H9 (cell line): ENCODE measurements at regions not wholly inside any gene's neighbourhood (a gene's known extent, or its start where the extent isn't known, plus 50 kb on each side); places are given as distances from the start of the nearest gene placed in this dataset.

Experiments used
- DNase-seq: peaks from one replicate; pipeline ENCODE4 v3.0.0-alpha.2; 2017
- H2AFZ ChIP-seq: one replicate; pipeline ENCODE4 v1.6.1; 2013; ENCODE audit warnings: mild to moderate bottlenecking, low read length, control low read depth, moderate library complexity
- H2AK5ac ChIP-seq: 2 replicates; pipeline ENCODE4 v1.6.1; 2013; ENCODE audit warnings: low read length, control low read depth, mixed read lengths; ENCODE audit not compliant: insufficient read length
- H2BK120ac ChIP-seq: one replicate; pipeline ENCODE4 v1.6.1; 2013; ENCODE audit warnings: low read depth, mild to moderate bottlenecking, low read length, control low read depth, inconsistent platforms; ENCODE audit not compliant: poor library complexity, severe bottlenecking
- H2BK12ac ChIP-seq: 2 replicates; pipeline ENCODE4 v1.6.1; 2013; ENCODE audit warnings: low read length, control low read depth, mixed read lengths, low read depth; ENCODE audit not compliant: insufficient read length
- H2BK15ac ChIP-seq: 2 replicates; pipeline ENCODE4 v1.6.1; 2013; ENCODE audit warnings: low read depth, low read length, control low read depth
- H2BK20ac ChIP-seq: one replicate; pipeline ENCODE4 v1.6.1; 2013; ENCODE audit warnings: low read depth, mild to moderate bottlenecking, low read length, control low read depth, inconsistent platforms; ENCODE audit not compliant: poor library complexity, severe bottlenecking
- H2BK5ac ChIP-seq: 2 replicates; pipeline ENCODE4 v1.6.1; 2013; ENCODE audit warnings: low read length, control low read depth, mixed read lengths; ENCODE audit not compliant: insufficient read length
- H3K14ac ChIP-seq: 2 replicates; pipeline ENCODE4 v1.6.1; 2013; ENCODE audit warnings: low read length, control low read depth; ENCODE audit not compliant: insufficient read depth
- H3K18ac ChIP-seq: 2 replicates; pipeline ENCODE4 v1.6.1; 2013; ENCODE audit warnings: low read depth, mild to moderate bottlenecking, mixed read lengths, low read length, control low read depth; ENCODE audit not compliant: insufficient read length
- H3K23ac ChIP-seq: 2 replicates; pipeline ENCODE4 v1.6.1; 2013; ENCODE audit warnings: low read length, control low read depth, mixed read lengths, low read depth; ENCODE audit not compliant: insufficient read length
- H3K23me2 ChIP-seq: 2 replicates; pipeline ENCODE4 v1.6.1; 2013; ENCODE audit warnings: low read depth, mild to moderate bottlenecking, mixed read lengths, low read length, control low read depth; ENCODE audit not compliant: insufficient read length, poor library complexity, severe bottlenecking
- H3K27ac ChIP-seq: 2 replicates; pipeline ENCODE4 v1.5.1; 2013; ENCODE audit warnings: low read length, control low read depth, mixed read lengths, low read depth; ENCODE audit not compliant: insufficient read length
- H3K27me3 ChIP-seq: 2 replicates; pipeline ENCODE4 v1.6.1; 2013; ENCODE audit warnings: low read length, control low read depth, inconsistent platforms; ENCODE audit not compliant: insufficient read depth
- H3K4ac ChIP-seq: 2 replicates; pipeline ENCODE4 v1.6.1; 2013; ENCODE audit warnings: low read depth, mild to moderate bottlenecking, control low read depth, inconsistent platforms, low read length, moderate library complexity
- H3K4me1 ChIP-seq: 2 replicates; pipeline ENCODE4 v1.6.1; 2013; ENCODE audit warnings: low read length, control low read depth, inconsistent platforms; ENCODE audit not compliant: insufficient read depth
- H3K4me2 ChIP-seq: 2 replicates; pipeline ENCODE4 v1.6.1; 2013; ENCODE audit warnings: low read length, control low read depth, mixed read lengths; ENCODE audit not compliant: insufficient read length, insufficient read depth
- H3K56ac ChIP-seq: 2 replicates; pipeline ENCODE4 v1.6.1; 2013; ENCODE audit warnings: low read depth, mild to moderate bottlenecking, mixed read lengths, low read length, control low read depth; ENCODE audit not compliant: insufficient read length
- H3K79me1 ChIP-seq: 2 replicates; pipeline ENCODE4 v1.6.1; 2013; ENCODE audit warnings: low read depth, mild to moderate bottlenecking, moderate library complexity, low read length, control low read depth, inconsistent platforms; ENCODE audit not compliant: insufficient read depth, poor library complexity, severe bottlenecking
- H3K79me2 ChIP-seq: 2 replicates; pipeline ENCODE4 v1.6.1; 2013; ENCODE audit warnings: low read length, control low read depth, inconsistent platforms; ENCODE audit not compliant: insufficient read depth
- H3K9ac ChIP-seq: 2 replicates; pipeline ENCODE4 v1.6.1; 2013; ENCODE audit warnings: low read length, control low read depth, mixed read lengths; ENCODE audit not compliant: insufficient read length; ENCODE audit errors: extremely low read depth
- H3K9me3 ChIP-seq: one replicate; pipeline ENCODE4 v1.6.1; 2013; ENCODE audit warnings: low read depth, low read length, inconsistent platforms; ENCODE audit not compliant: control insufficient read depth
- H3T11ph ChIP-seq: one replicate; pipeline ENCODE4 v1.6.1; 2013; ENCODE audit warnings: mild to moderate bottlenecking, low read length, control low read depth, inconsistent platforms
- H4K20me1 ChIP-seq: one replicate; pipeline ENCODE4 v1.6.1; 2013; ENCODE audit not compliant: control insufficient read depth, insufficient read length, insufficient read depth
- H4K5ac ChIP-seq: 2 replicates; pipeline ENCODE4 v1.6.1; 2013; ENCODE audit warnings: low read depth, mild to moderate bottlenecking, mixed read lengths, low read length, control low read depth; ENCODE audit not compliant: insufficient read length
- H4K8ac ChIP-seq: replicated peaks from 2 replicates; pipeline ENCODE4 v1.6.1; 2013; ENCODE audit warnings: low read length, control low read depth, mixed read lengths, low read depth; ENCODE audit not compliant: insufficient read length
- H4K91ac ChIP-seq: 2 replicates; pipeline ENCODE4 v1.6.1; 2013; ENCODE audit warnings: low read depth, mild to moderate bottlenecking, moderate library complexity, mixed read lengths, low read length, control low read depth; ENCODE audit not compliant: insufficient read length
- H3K27ac Mint-ChIP-seq, 3 experiments: 2 replicates in 2 of 3; 3 replicates in 1 of 3; pipeline ENCODE4 v1.8.0; 2020 to 2021; ENCODE audit warnings: mixed read lengths in 3 of 3, mild to moderate bottlenecking in 1 of 3, moderate library complexity in 1 of 3
- H3K27me3 Mint-ChIP-seq: 2 replicates; pipeline ENCODE4 v1.8.0; 2021; ENCODE audit warnings: low read depth, mild to moderate bottlenecking, moderate library complexity, mixed read lengths
- H3K36me3 Mint-ChIP-seq, 3 experiments: 2 replicates in 2 of 3; 3 replicates in 1 of 3; pipeline ENCODE4 v1.8.0; 2020 to 2021; ENCODE audit warnings: low read depth in 3 of 3, mixed read lengths in 3 of 3; ENCODE audit not compliant: insufficient read depth in 1 of 3
- H3K4me1 Mint-ChIP-seq, 2 experiments: 2 replicates each; pipeline ENCODE4 v1.8.0; 2020; ENCODE audit warnings: mixed read lengths in 2 of 2
- H3K4me3 Mint-ChIP-seq, 2 experiments: 2 replicates in 1 of 2; 3 replicates in 1 of 2; pipeline ENCODE4 v1.8.0; 2020 to 2021; ENCODE audit warnings: mild to moderate bottlenecking in 2 of 2, mixed read lengths in 2 of 2, moderate library complexity in 1 of 2
- H3K9me3 Mint-ChIP-seq, 2 experiments: 2 replicates in 1 of 2; 3 replicates in 1 of 2; pipeline ENCODE4 v1.8.0; 2020; ENCODE audit warnings: mild to moderate bottlenecking in 2 of 2, mixed read lengths in 2 of 2, moderate library complexity in 1 of 2
- CTCF ChIP-seq: fragments of 200-600 bp; sonication (generic); conservative IDR thresholded peaks from 3 replicates; pipeline ENCODE4 v1.8.0; 2021; ENCODE audit warnings: antibody characterized with exemption, mild to moderate bottlenecking
- WGBS: extraction: QIAGEN DNeasy Blood & Tissue Kit; methylation state at CpG from one replicate; pipeline ENCODE4 v1.1.7; 2013; ENCODE audit warnings: missing lambda C conversion rate, low lambda C conversion rate, mixed read lengths; ENCODE audit not compliant: insufficient read length; ENCODE audit errors: extremely low coverage; 5-methylcytosine and 5-hydroxymethylcytosine counted together

- H2BK20ac ChIP-seq = no peak overlapping the region
- H3K27me3 Mint-ChIP-seq = no peaks in the 10 kb centered on the region
- H3K9me3 ChIP-seq = no peaks in the 10 kb centered on the region
- WGBS = no CpG with 5 or more reads among the region's 2 CpGs
- H2AFZ ChIP-seq = no peak overlapping the region
- H3K4ac ChIP-seq = no peak overlapping the region
- no peak overlapping the region for H3K23ac ChIP-seq
- H3K36me3 Mint-ChIP-seq = no peaks in the 10 kb centered on the region
- H3K4me1 Mint-ChIP-seq = 0 out of 4 replicates have a peak, but pooled peaks cover 4 to 5% of the 10 kb centered on the region in 2 experiments
- no peak overlapping the region for H3K56ac ChIP-seq
- no peaks in the 10 kb centered on the region for H4K20me1 ChIP-seq
- H3K27ac Mint-ChIP-seq = peak overlapping the region in 1 of 3 experiments; percentile 60; a peak in 1 of 7 replicates
- no peak overlapping the region for H3K18ac ChIP-seq
- H3K23me2 ChIP-seq = no peaks in the 10 kb centered on the region
- H3K79me2 ChIP-seq = no peaks in the 10 kb centered on the region
- TF ChIP-seq CTCF = no peak
- no peak overlapping the region for H4K8ac ChIP-seq
- H3K14ac ChIP-seq = no peak overlapping the region
- no peaks in the 10 kb centered on the region for H3K4me1 ChIP-seq
- H3K9ac ChIP-seq = peak overlapping the region; percentile 37
- H2AK5ac ChIP-seq = no peak overlapping the region
- no peak overlapping the region for H2BK12ac ChIP-seq
- H4K91ac ChIP-seq = no peak overlapping the region
- no peak overlapping the region for H2BK15ac ChIP-seq
- no peak overlapping the region for H3K4me2 ChIP-seq
- no peaks in the 10 kb centered on the region for H3K9me3 Mint-ChIP-seq
- H3K27ac ChIP-seq = no peak overlapping the region
- no peak overlapping the region for H3T11ph ChIP-seq
- H3K27me3 ChIP-seq = no peaks in the 10 kb centered on the region
- DNase-seq = no peak
- H4K5ac ChIP-seq = no peak overlapping the region
- no peak overlapping the region for H2BK120ac ChIP-seq
- no peak overlapping the region for H2BK5ac ChIP-seq
- no peak overlapping the region for H3K4me3 Mint-ChIP-seq
- H3K79me1 ChIP-seq = no peaks in the 10 kb centered on the region
Measured at GRCh38 chr12:91935296-91935695, 210.3 kb downstream of the BTG1 start.
